Breast epithelium (tissue), 3 donors: ENCODE measurements at regions not wholly inside any gene's neighbourhood (a gene's known extent, or its start where the extent isn't known, plus 50 kb on each side); places are given as distances from the start of the nearest gene placed in this dataset.

ENCODE experiments used
- POLR2A ChIP-seq: fragments of 450-650 bp; IDR thresholded peaks from one replicate; pipeline ENCODE4 v1.6.1; 2016; ENCODE audit warnings: antibody characterized with exemption, mild to moderate bottlenecking, moderate library complexity
- TF ChIP-seq, protein P1 (sequence below), 3 donors: fragments of 450-650 bp; IDR thresholded peaks; one replicate each; pipeline ENCODE4 v1.5.1; 2016 to 2017; ENCODE audit warnings: antibody characterized with exemption in 3 of 3, mild to moderate bottlenecking in 3 of 3, moderate library complexity in 3 of 3

DNA sequence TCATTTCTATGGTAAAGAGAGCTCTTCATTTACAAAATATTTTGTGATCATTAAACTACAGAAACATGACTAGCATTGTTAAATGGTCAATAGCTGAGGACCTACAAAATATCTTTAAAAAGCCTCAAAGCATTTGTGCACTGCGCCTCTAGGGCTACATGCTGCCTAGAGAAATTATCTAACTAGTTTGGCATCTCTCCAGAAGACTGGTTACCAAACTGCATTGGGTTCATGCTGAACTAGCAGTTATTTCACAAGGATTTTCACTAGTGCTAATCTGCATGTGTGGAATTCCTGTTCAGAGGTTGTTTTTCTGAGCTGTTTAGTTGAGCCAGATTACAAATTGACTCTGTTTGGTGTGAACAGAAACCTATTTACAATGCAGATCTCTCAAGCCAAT is 58.5 kb upstream of the PITX2 start:
- TF ChIP-seq, protein P1, sequence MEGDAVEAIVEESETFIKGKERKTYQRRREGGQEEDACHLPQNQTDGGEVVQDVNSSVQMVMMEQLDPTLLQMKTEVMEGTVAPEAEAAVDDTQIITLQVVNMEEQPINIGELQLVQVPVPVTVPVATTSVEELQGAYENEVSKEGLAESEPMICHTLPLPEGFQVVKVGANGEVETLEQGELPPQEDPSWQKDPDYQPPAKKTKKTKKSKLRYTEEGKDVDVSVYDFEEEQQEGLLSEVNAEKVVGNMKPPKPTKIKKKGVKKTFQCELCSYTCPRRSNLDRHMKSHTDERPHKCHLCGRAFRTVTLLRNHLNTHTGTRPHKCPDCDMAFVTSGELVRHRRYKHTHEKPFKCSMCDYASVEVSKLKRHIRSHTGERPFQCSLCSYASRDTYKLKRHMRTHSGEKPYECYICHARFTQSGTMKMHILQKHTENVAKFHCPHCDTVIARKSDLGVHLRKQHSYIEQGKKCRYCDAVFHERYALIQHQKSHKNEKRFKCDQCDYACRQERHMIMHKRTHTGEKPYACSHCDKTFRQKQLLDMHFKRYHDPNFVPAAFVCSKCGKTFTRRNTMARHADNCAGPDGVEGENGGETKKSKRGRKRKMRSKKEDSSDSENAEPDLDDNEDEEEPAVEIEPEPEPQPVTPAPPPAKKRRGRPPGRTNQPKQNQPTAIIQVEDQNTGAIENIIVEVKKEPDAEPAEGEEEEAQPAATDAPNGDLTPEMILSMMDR (IDR thresholded peaks at IDR 0.05), result no peak
- TF ChIP-seq POLR2A, result no peak
